ENCODE measurements at regions not wholly inside any gene's neighbourhood (a gene's known extent, or its start where the extent isn't known, plus 50 kb on each side); places are given as distances from the start of the nearest gene placed in this dataset.
"Not testable (repeated sequence)": the region's sequence is repeated elsewhere in the genome, so short reads cannot be mapped to it uniquely, and the experiment has no call there.

DNA sequence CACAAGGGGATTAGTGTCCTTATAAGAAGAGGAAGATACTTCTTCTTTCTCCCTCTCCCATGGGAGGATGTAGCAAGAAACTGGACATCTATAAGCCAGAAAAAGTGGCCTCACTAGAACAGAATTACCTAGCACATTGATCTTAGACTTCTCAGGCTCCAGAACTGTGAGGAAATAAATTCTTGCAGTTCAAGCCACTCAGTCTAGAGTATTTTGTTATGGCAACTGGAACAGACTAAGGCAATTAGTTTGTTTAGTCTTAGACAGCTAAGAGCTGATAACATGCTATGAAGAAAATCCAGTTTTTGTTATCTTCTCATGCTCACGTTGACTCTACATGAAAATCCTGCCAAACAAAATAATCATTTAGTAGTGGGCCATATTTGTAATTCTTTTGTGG, 627.6 kb upstream of the PHF14 start:
- DNase-seq = no peak

- DNase-seq = no peak
Observed at GRCh38 chr7:10355816-10356215, 617.9 kb upstream of the PHF14 start.

DNA sequence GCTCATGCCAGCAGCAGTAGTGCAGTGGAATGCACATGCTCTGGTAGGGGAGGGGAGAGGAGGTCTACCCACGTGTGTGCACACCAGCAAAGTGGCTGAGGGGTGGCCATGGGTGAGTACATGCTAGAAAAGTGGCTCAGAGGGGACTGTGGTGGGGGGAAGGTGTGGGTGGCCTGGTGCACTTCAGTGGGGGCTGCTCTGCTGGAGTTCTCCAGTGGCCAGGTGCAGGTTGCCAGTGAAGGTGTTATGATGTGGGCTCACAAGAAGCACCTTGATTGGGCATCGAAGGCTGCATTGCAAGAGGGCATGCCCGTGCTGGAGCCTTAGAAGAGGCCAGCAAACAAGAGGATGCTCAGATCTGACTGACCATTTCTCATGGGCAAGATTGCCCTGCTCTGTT, 613.6 kb upstream of the PHF14 start:
- DNase-seq = no peak

GRCh38 chr7:10401793-10402192, 571.9 kb upstream of the PHF14 start:
- no peak for DNase-seq

DNA sequence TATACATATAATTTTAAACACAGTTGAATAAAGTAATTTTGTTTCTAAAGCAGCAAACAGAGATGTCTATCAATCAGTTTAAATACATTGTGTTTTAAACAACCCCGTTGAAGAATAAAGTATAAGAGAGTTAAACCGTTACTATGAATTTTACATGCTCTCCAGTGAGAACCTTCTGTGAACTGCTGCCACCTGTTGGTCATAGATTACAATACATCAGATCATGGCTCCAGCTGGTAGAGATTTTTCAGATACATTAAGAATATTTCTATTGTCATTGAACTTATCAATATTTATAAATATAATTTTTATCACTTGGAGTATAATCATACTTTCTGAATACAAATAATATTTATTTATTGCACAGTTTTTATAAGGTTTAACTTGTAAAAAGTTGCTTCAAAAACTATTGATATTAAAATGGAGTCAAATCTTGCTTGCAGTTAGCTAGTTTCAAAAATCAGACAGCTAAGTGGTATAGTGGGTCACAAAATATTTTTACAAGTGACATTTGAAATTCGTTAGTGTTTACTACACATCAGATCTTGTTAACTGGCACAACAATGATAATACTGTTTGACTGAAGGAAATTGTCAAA, 561.2 kb upstream of the PHF14 start:
- no peak for DNase-seq

- no peak for DNase-seq
Observed at GRCh38 chr7:10418985-10419384, 554.7 kb upstream of the PHF14 start.

DNA sequence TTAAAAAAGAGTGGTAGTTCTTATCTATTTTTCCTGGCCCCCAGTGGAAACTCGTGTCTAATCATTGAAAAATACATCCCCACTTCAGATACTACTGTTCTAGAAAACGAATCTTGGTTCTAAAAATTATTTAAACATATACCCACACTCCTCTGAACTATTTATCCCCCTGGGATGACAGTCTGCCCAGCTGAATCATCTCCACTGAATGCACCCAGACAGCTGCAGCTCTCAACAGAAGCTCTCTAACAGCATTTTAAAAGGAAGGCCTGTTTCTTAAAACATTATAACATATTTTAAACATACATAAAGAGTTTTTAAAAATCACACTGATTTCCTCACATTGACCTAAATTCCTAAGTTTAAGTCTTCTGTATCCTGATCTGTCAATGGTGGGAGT, 544.6 kb upstream of the PHF14 start:
- no peak for DNase-seq

DNA sequence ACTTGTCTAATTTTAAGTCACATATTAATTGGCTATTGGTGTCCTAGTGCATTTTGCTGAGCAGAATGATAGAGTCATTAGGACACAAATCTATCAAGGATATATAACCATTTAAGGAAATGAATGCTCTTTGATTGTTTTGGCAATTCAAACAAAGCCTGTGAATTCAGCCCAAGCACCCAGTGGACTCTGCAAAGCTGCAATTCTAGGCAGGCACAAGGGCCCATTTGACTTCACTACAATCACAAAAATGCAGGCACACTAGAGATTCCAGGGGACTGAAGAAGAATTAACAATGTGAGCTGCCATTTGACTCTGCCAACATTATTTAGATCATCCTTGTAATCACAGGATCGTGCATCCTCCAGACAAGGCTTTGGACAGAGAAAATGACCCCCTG, 544.2 kb upstream of the PHF14 start:
- no peak for DNase-seq

- no peak for DNase-seq
Observed at GRCh38 chr7:10436302-10436701, 537.4 kb upstream of the PHF14 start.

GRCh38 chr7:10439027-10439426, 534.6 kb upstream of the PHF14 start:
- DNase-seq = no peak

- no peak for DNase-seq
Observed at GRCh38 chr7:10455936-10456335, 517.7 kb upstream of the PHF14 start.

DNA sequence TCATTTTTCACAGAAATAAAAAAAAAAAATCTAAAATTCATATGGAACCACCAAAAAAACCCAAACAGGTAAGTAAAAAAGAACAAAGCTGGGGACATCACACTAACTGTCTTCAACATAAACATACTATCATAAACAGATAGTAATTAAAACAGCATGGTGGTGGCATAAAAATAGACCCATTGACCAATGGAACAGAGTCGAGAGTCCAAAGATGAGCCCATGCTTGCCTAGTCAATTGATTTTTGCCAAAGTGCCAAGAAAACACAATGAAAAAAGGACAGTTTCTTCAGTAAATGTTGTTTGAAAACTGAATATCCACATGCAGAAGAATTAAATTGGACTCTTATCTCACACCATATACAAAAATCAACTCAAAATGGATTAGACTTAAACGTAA, 513.2 kb upstream of the PHF14 start:
- no peak for DNase-seq

DNA sequence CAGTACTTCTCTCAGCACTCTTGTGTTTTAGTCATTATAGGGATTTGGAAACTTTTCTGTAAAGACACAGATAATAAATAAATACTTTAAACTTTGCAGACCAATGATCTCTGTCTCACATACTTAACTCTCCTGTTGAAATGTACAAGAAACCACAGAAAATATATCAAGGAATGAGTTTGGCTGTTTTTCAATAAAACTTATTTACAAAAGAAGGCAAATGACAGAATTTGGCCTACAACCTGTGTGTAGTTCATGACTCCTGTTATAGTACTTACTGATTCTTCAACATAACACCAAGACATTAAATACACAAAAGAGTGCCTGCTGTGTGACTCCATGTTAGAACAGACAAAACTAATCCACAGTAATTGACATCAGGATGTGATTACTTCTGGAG, 510.0 kb upstream of the PHF14 start:
- DNase-seq = no peak

DNA sequence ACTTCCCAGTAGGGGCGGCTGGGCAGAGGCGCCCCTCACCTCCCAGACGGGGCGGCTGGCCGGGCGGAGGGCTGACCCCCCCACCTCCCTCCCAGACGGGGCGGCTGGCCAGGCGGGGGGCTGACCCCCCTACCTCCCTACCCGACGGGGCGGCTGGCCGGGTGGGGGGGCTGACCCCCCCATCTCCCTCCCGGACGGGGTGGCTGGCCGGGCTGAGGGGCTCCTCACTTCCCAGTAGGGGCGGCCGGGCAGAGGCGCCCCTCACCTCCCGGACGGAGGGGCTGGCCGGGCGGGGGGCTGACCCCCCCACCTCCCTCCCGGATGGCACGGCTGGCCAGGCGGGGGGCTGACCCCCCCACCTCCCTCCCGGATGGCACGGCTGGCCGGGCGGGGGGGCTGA, 508.1 kb upstream of the PHF14 start:
- not testable (repeated sequence) for DNase-seq

DNA sequence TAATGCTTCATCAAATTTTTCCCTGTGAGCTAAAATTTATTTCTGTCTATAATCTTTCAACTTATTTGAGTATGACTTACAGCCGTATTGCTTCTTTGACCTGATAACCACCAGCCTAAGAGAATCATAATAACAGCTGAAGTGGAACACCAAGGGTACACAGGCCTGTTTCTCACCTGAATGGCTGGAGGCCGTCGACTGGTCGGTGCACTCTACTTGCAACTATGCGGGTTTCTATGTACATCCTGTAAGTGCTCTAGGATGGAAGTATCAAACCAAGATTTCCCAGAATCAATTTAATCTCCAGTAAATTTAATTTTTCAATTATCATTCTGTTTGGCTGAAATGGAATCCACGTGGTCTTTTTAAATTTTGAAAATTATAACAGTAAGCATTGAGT, 504.8 kb upstream of the PHF14 start:
- no peak for DNase-seq

DNA sequence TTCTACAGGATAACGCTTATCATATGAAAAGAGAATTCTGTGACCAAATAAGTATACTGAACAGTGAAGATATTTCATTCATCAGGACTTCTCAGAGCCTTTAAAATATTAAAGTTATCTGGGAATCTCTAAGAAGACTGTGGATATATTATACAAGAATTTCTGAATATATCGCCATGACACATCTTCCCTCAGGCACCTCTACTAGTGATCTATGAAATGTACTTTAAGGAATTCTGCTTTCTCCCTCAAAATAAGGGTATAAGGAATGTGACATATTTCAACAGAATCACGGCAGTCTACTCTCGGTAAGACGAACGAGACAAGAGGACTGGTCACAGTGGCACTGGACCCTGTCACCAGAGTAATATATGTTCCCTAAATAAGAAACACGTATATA, 504.2 kb upstream of the PHF14 start:
- no peak for DNase-seq

DNA sequence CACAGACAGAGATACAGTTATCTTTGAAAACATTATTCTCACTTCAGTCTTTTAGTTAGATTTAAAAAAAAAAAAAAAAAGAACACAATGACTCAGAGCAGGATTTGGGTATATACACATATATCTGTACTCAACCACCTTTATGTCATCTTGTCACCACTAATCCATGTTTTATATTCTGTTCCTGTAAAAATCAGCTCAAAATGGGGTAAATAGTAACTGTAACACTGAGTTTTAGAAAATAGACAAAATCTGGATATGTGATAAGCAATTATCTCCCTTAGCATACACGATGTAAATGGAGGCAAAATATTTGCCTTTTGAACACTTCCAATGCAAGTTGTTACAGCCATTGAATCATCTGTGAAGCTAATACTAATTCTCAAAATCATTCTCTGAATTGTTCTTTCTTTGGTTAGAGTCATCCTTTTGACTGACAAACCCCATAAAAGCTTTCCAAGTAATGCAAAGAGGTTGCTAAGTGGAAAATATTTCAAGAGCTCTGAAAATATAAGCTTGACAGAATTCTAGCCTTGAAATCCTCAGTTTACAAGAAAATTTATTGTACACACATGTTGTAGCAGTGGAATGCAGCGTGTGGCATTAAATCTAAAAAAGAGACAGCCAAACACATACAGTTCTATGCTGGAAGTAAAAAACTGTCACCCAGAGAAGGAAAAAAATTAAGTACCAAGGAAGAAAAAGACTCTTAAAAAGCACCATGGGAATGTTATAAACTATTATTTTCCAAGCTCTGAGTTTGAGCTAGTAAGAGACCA, 502.2 kb upstream of the PHF14 start:
- DNase-seq = no peak

DNA sequence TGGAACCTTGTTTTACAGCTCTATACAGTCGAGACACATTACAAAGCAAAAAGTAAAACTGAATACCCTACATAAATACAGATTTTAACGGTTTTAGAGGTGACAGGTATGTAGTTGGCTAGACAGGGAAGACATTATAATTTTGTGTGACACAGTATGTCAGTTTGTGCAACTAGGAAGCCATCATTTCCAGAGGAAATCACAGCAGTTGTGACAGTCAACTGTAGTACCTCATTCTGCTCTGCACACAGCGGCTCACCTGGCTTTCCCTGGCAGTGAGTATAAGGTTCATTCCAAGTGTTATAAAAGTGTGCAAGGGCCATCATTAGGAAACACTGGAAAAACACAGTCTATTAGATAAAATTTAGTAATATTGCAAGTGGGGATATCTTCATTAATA, 501.6 kb upstream of the PHF14 start:
- no peak for DNase-seq

- DNase-seq = no peak
Observed at GRCh38 chr7:10473569-10473968, 500.1 kb upstream of the PHF14 start.

- no peak for DNase-seq
Observed at GRCh38 chr7:10474048-10474447, 499.6 kb upstream of the PHF14 start.

- no peak for DNase-seq
Observed at GRCh38 chr7:10475940-10476641, 497.6 kb upstream of the PHF14 start.

DNA sequence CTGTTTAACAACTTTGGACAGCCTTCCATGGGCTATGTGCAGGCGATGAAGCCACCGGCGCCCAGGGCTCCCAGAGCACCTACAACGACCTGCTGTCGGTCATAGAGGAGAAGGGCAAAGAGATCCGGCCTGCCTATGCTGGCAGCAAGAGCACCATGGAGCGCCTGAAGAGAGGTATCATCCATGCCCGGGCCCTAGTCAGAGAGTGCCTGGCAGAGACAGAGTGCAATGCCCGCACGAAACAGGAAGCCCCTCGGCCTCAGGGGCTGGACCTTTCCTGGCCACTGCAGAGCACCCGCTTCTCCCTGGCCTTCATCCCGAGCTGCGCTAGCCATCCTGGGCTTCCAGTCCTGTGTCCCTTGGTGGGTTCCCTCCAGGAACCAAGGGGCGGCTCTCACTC, 497.0 kb upstream of the PHF14 start:
- DNase-seq = no peak

GRCh38 chr7:10483671-10484070, 490.0 kb upstream of the PHF14 start:
- no peak for DNase-seq

DNA sequence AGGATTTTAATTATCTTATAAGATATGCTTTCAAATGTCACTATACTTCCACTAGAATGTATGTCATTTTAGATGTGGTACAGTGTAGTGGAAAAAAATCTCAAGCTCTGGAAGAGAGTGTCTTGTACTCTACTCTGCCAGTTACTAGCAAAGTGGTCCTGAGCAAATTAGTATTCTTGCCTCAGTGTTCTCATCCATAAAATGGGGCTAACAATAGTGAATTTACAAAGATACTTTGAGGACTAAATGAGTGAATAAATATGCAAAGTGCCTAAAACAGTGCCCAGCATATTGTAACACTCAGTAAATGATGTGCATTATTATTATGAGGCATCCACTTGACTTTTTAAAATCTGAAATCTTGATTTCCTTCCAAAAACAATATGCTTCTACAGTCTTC, 488.9 kb upstream of the PHF14 start:
- DNase-seq = no peak
